ENCODE measurements at regions not wholly inside any gene's neighbourhood (a gene's known extent, or its start where the extent isn't known, plus 50 kb on each side); places are given as distances from the start of the nearest gene placed in this dataset.
"Not testable (repeated sequence)": the region's sequence is repeated elsewhere in the genome, so short reads cannot be mapped to it uniquely, and the experiment has no call there.

GRCh38 chr15:77889009-77889806 is 188.3 kb downstream of the TBC1D2B start:
- intact Hi-C loops (cut with micrococcal nuclease; ENCODE audit: unreplicated experiment): no loop called here
- DNase-seq (ENCODE audit: low read depth, low spot score): no peak
- no peak for TF ChIP-seq SIN3A (IDR thresholded peaks at IDR 0.05; ENCODE audit: borderline replicate concordance, insufficient read depth, low read depth, low read length)
- no peak for TF ChIP-seq TCF7L2 (IDR thresholded peaks at IDR 0.05; ENCODE audit: low read depth, low read length)
- no peak for TF ChIP-seq POLR2AphosphoS5 (IDR thresholded peaks at IDR 0.05; ENCODE audit: low read depth, low read length)
- no peak for TF ChIP-seq CTCF (IDR thresholded peaks at IDR 0.05)
- no peak for TF ChIP-seq REST (IDR thresholded peaks at IDR 0.05; ENCODE audit: insufficient read depth in 1 of 2, low read depth in 2 of 2, low read length in 1 of 2)
- Histone ChIP-seq H3K27ac (ENCODE audit: low read length) (no peak overlapping the region), H3K9me3 (ENCODE audit: control insufficient read depth, insufficient read depth, low read depth, low read length) (no peaks in the 10 kb centered on the region), H3K4me3 (ENCODE audit: low read depth in 2 of 2, low read length in 2 of 2) (no peak overlapping the region), H3K27me3 (ENCODE audit: control insufficient read depth, insufficient read depth, low read length) (no peaks in the 10 kb centered on the region), H3K36me3 (ENCODE audit: control insufficient read depth, insufficient read depth, low read length) (no peaks in the 10 kb centered on the region), H3K4me1 (ENCODE audit: control insufficient read depth, insufficient read depth, low read length) (no peaks in the 10 kb centered on the region)
- ATAC-seq: no peak
- BruUV-seq (replicated peaks): no TSS peak
- ChIA-PET POLR2A (no interaction called here), CTCF (interaction anchor here (0.6 kb wide), 1 partner anchor 37 kb away, joined by 5 read pairs; no protein-coding TSS in a partner anchor)
- in situ Hi-C loops (cut with HindIII; ENCODE audit: low pct_unique_long_range_greater_than_20kb, low sequenced_read_pairs): no loop called here

- H3K27ac ChIP-seq (ENCODE audit: low read length); POLR2A ChIA-PET; H3K4me1 ChIP-seq (ENCODE audit: control insufficient read depth, insufficient read depth, low read length); in situ Hi-C loops (cut with HindIII; ENCODE audit: low pct_unique_long_range_greater_than_20kb, low sequenced_read_pairs); H3K27me3 ChIP-seq (ENCODE audit: control insufficient read depth, insufficient read depth, low read length); CTCF ChIA-PET; H3K4me3 ChIP-seq (ENCODE audit: low read depth in 2 of 2, low read length in 2 of 2); BruUV-seq (replicated peaks); H3K36me3 ChIP-seq (ENCODE audit: control insufficient read depth, insufficient read depth, low read length); DNase-seq (ENCODE audit: low read depth, low spot score); intact Hi-C loops (cut with micrococcal nuclease; ENCODE audit: unreplicated experiment); H3K9me3 ChIP-seq (ENCODE audit: control insufficient read depth, insufficient read depth, low read depth, low read length): not testable (repeated sequence)
- ATAC-seq: peak; percentile 65
Measured at GRCh38 chr15:77887563-77888429, 189.7 kb downstream of the TBC1D2B start.

Data from Panc1 (cell line).